HEK293 (cell line): ENCODE measurements at regions not wholly inside any gene's neighbourhood (a gene's known extent, or its start where the extent isn't known, plus 50 kb on each side); places are given as distances from the start of the nearest gene placed in this dataset.

Experiments
- CTCF ChIA-PET: fragments of 350-600 bp; formaldehyde crosslinking; extraction: SDS; loops from one replicate; lab custom pipeline; 2021; ENCODE audit warnings: antibody characterized with exemption; lab: Yijun Ruan, JAX
- POLR2A ChIA-PET: fragments of 300-600 bp; formaldehyde crosslinking; extraction: SDS; loops from one replicate; lab custom pipeline; 2020; ENCODE audit warnings: antibody characterized with exemption, inconsistent platforms; lab: Yijun Ruan, JAX
- H3K27ac ChIP-seq: fragments of 200-500 bp; sonication (Bioruptor generic); 2 replicates; pipeline ENCODE4 v1.5.1; 2014; ENCODE audit warnings: low read depth, low read length, control low read depth, inconsistent platforms; ENCODE audit errors: extremely low read depth
- H3K36me3 ChIP-seq, 2 experiments: fragments of 200-500 bp in 1 of 2; sonication (Bioruptor generic) in 1 of 2; 1 replicate in 1 of 2; 2 replicates in 1 of 2; pipeline ENCODE4 v1.5.1; 2014 to 2017; ENCODE audit warnings: inconsistent platforms in 2 of 2, low read length in 2 of 2; ENCODE audit not compliant: control insufficient read depth in 2 of 2, insufficient read depth in 1 of 2
- H3K4me1 ChIP-seq: fragments of 200-500 bp; sonication (Bioruptor generic); 2 replicates; pipeline ENCODE4 v1.5.1; 2014; ENCODE audit warnings: mild to moderate bottlenecking, low read length, inconsistent platforms; ENCODE audit not compliant: control insufficient read depth, insufficient read depth
- H3K4me3 ChIP-seq: 2 replicates; pipeline ENCODE4 v1.5.1; 2011; ENCODE audit warnings: low read depth, mild to moderate bottlenecking, control low read depth, low read length, moderate library complexity
- H3K9me3 ChIP-seq: fragments of 200-500 bp; sonication (Bioruptor generic); 2 replicates; pipeline ENCODE4 v1.5.1; 2014; ENCODE audit warnings: low read depth, low read length, inconsistent platforms; ENCODE audit not compliant: control insufficient read depth, insufficient read depth
- BCL11A ChIP-seq: fragments of 450-650 bp; formaldehyde crosslinking; IDR thresholded peaks from 2 replicates; pipeline ENCODE4 v1.5.1; 2016; ENCODE audit warnings: low read depth, missing biosample characterization, missing genetic modification characterization
- MEIS1 ChIP-seq: sonication (generic); formaldehyde crosslinking; IDR thresholded peaks from 2 replicates; pipeline ENCODE4 v1.8.1; 2022; ENCODE audit warnings: missing genetic modification reagents, mild to moderate bottlenecking, borderline replicate concordance
- REST ChIP-seq: fragments of 450-650 bp; formaldehyde crosslinking; IDR thresholded peaks from 2 replicates; pipeline ENCODE4 v1.5.1; 2016; ENCODE audit warnings: missing biosample characterization, missing genetic modification characterization
- TSHZ1 ChIP-seq: fragments of 450-650 bp; formaldehyde crosslinking; IDR thresholded peaks from 2 replicates; pipeline ENCODE4 v1.5.1; 2016; ENCODE audit warnings: missing biosample characterization, missing genetic modification characterization, borderline replicate concordance
- ZBTB11 ChIP-seq: fragments of 450-650 bp; formaldehyde crosslinking; conservative IDR thresholded peaks from 2 replicates; pipeline ENCODE4 v1.5.1; 2016; ENCODE audit warnings: low read depth, missing biosample characterization, missing genetic modification characterization
- ZBTB7A ChIP-seq: fragments of 450-650 bp; formaldehyde crosslinking; IDR thresholded peaks from 2 replicates; pipeline ENCODE4 v1.5.1; 2016; ENCODE audit warnings: low read depth, missing biosample characterization, missing genetic modification characterization
- ZEB2 ChIP-seq: fragments of 450-650 bp; formaldehyde crosslinking; IDR thresholded peaks from 2 replicates; pipeline ENCODE4 v1.5.1; 2016; ENCODE audit warnings: missing biosample characterization, missing genetic modification characterization
- ZNF148 ChIP-seq: fragments of 450-650 bp; formaldehyde crosslinking; IDR thresholded peaks from 2 replicates; pipeline ENCODE4 v1.5.0; 2017; ENCODE audit warnings: missing biosample characterization, missing genetic modification characterization, borderline replicate concordance
- ZNF157 ChIP-seq: fragments of 450-650 bp; formaldehyde crosslinking; IDR thresholded peaks from 2 replicates; pipeline ENCODE4 v1.5.1; 2016; ENCODE audit warnings: missing biosample characterization, missing genetic modification characterization
- ZNF416 ChIP-seq: fragments of 450-650 bp; formaldehyde crosslinking; IDR thresholded peaks from 2 replicates; pipeline ENCODE4 v1.5.1; 2016; ENCODE audit warnings: missing biosample characterization, missing genetic modification characterization
- ZNF433 ChIP-seq: fragments of 450-650 bp; formaldehyde crosslinking; IDR thresholded peaks from 2 replicates; pipeline ENCODE4 v1.5.1; 2016; ENCODE audit warnings: missing biosample characterization, missing genetic modification characterization, low read depth
- ZNF488 ChIP-seq: fragments of 450-650 bp; formaldehyde crosslinking; IDR thresholded peaks from 2 replicates; pipeline ENCODE4 v1.5.1; 2016; ENCODE audit warnings: missing biosample characterization, missing genetic modification characterization
- ZNF518A ChIP-seq: fragments of 450-650 bp; formaldehyde crosslinking; conservative IDR thresholded peaks from 2 replicates; pipeline ENCODE4 v1.5.1; 2016; ENCODE audit warnings: low read depth, missing biosample characterization, missing genetic modification characterization
- ZNF530 ChIP-seq: fragments of 450-650 bp; formaldehyde crosslinking; IDR thresholded peaks from 2 replicates; pipeline ENCODE4 v1.5.1; 2016; ENCODE audit warnings: low read depth, missing biosample characterization, missing genetic modification characterization
- ZNF600 ChIP-seq: fragments of 450-650 bp; formaldehyde crosslinking; IDR thresholded peaks from 2 replicates; pipeline ENCODE4 v1.5.1; 2016; ENCODE audit warnings: missing biosample characterization, missing genetic modification characterization
- ZNF776 ChIP-seq: fragments of 450-650 bp; formaldehyde crosslinking; IDR thresholded peaks from 2 replicates; pipeline ENCODE4 v1.5.0; 2017; ENCODE audit warnings: missing biosample characterization, missing genetic modification characterization, borderline replicate concordance
- ZXDB ChIP-seq: fragments of 450-650 bp; formaldehyde crosslinking; IDR thresholded peaks from 2 replicates; pipeline ENCODE4 v1.5.1; 2016; ENCODE audit warnings: missing biosample characterization, missing genetic modification characterization

- TF ChIP-seq TSHZ1: no peak
- TF ChIP-seq ZNF433 (tag by site-specific recombination): no peak
- no peak for TF ChIP-seq ZXDB (tag by site-specific recombination)
- TF ChIP-seq ZNF148 (tag by site-specific recombination): no peak
- TF ChIP-seq MEIS1 (CRISPR knock-in tag): no peak
- TF ChIP-seq ZNF157 (tag by site-specific recombination): no peak
- TF ChIP-seq ZNF600 (tag by site-specific recombination): no peak
- no peak for TF ChIP-seq ZNF518A (tag by site-specific recombination)
- no peak for TF ChIP-seq ZEB2 (tag by site-specific recombination)
- TF ChIP-seq ZNF416 (tag by site-specific recombination): no peak
Measured at GRCh38 chr20:57970856-57971255, 257.6 kb downstream of the ANKRD60 start (continued).

- Histone ChIP-seq H3K4me1 (no peaks in the 10 kb centered on the region), H3K9me3 (no peaks in the 10 kb centered on the region), H3K27ac (no peak overlapping the region), H3K4me3 (no peak overlapping the region), H3K36me3 (no peaks in the 10 kb centered on the region)
- ChIA-PET CTCF (interaction anchor here (0.6 kb wide), 2 partner anchors 204 to 878 kb away, joined by 3 to 4 read pairs; no protein-coding TSS in a partner anchor), POLR2A (no interaction called here)
- no peak for TF ChIP-seq ZNF157 (tag by site-specific recombination)
- no peak for TF ChIP-seq ZNF776 (tag by site-specific recombination)
- TF ChIP-seq REST (tag by site-specific recombination): no peak
- no peak for TF ChIP-seq ZBTB11 (tag by site-specific recombination)
- no peak for TF ChIP-seq ZNF488 (tag by site-specific recombination)
- no peak for TF ChIP-seq BCL11A (tag by site-specific recombination)
- TF ChIP-seq ZNF530 (tag by site-specific recombination): no peak
- TF ChIP-seq ZBTB7A: no peak
Measured at GRCh38 chr20:57970116-57970515, 258.3 kb downstream of the ANKRD60 start.
